Fibroblast of skin of back (primary cell): ENCODE measurements at regions not wholly inside any gene's neighbourhood (a gene's known extent, or its start where the extent isn't known, plus 50 kb on each side); places are given as distances from the start of the nearest gene placed in this dataset.

Experiments
- DNase-seq: peaks from one replicate; pipeline ENCODE4 v3.0.0-alpha.2; 2013

- DNase-seq, result no peak
These were observed 153.4 kb downstream of the OLFM1 start for GRCh38 chr9:135240871-135241311.

- no peak for DNase-seq
These were observed 154.0 kb downstream of the OLFM1 start for GRCh38 chr9:135241381-135242048.

GRCh38 chr9:135242049-135242396 lies 154.6 kb downstream of the OLFM1 start:
- no peak for DNase-seq

- DNase-seq, result no peak
These were observed 154.9 kb downstream of the OLFM1 start for GRCh38 chr9:135242406-135242805.

GRCh38 chr9:135243201-135244190 lies 156.0 kb downstream of the OLFM1 start:
- DNase-seq, result no peak

GRCh38 chr9:135244271-135245221 lies 157.1 kb downstream of the OLFM1 start:
- DNase-seq, result no peak

- no peak for DNase-seq
These were observed 158.2 kb downstream of the OLFM1 start for GRCh38 chr9:135245482-135246247.

- DNase-seq, result no peak
These were observed 159.1 kb downstream of the OLFM1 start for GRCh38 chr9:135246248-135247205.

- DNase-seq, result no peak
These were observed 159.9 kb downstream of the OLFM1 start for GRCh38 chr9:135247227-135247930.

GRCh38 chr9:135248111-135248510 lies 160.6 kb downstream of the OLFM1 start:
- no peak for DNase-seq

GRCh38 chr9:135248721-135249120 lies 161.3 kb downstream of the OLFM1 start:
- DNase-seq, result no peak

- DNase-seq, result no peak
These were observed 161.7 kb downstream of the OLFM1 start for GRCh38 chr9:135249191-135249590.

- no peak for DNase-seq
These were observed 162.2 kb downstream of the OLFM1 start for GRCh38 chr9:135249711-135250110.

- DNase-seq, result no peak
These were observed 163.9 kb downstream of the OLFM1 start for GRCh38 chr9:135251331-135251761.

- DNase-seq, result no peak
These were observed 164.7 kb downstream of the OLFM1 start for GRCh38 chr9:135251996-135252760.

- no peak for DNase-seq
These were observed 165.5 kb downstream of the OLFM1 start for GRCh38 chr9:135252980-135253304.

GRCh38 chr9:135253305-135254004 lies 166.0 kb downstream of the OLFM1 start:
- DNase-seq, result no peak
